IPS DF 4.7 (cell line): ENCODE measurements at regions not wholly inside any gene's neighbourhood (a gene's known extent, or its start where the extent isn't known, plus 50 kb on each side); places are given as distances from the start of the nearest gene placed in this dataset.
"Not testable (repeated sequence)": the region's sequence is repeated elsewhere in the genome, so short reads cannot be mapped to it uniquely, and the experiment has no call there.

Source experiments
- DNase-seq: peaks from one replicate; pipeline ENCODE4 v3.0.0-alpha.2; 2013; ENCODE audit warnings: low spot score; ENCODE audit errors: extremely low read depth

DNA sequence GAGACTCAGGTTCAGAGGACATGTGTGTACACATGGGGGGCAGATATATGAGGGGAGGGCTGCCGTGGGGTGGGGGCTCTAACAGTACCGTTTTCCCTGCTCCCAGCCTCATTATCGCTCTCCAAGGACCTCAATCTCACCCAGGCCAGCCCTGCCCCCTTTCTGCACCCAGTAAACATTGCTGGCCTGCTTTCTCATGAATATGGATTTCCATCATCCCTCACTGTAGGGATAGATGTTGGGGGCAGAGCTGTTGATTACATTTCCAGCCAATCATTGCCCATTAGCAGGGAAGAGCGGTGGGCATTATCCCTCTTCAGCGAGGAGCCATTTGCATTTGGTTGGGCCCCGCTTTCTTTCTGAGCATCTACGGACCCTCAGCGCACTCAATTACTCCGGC, 273.8 kb downstream of the RPS6KC1 start:
- DNase-seq: no peak

GRCh38 chr1:213325482-213325881, 274.4 kb downstream of the RPS6KC1 start:
- DNase-seq: no peak

DNA sequence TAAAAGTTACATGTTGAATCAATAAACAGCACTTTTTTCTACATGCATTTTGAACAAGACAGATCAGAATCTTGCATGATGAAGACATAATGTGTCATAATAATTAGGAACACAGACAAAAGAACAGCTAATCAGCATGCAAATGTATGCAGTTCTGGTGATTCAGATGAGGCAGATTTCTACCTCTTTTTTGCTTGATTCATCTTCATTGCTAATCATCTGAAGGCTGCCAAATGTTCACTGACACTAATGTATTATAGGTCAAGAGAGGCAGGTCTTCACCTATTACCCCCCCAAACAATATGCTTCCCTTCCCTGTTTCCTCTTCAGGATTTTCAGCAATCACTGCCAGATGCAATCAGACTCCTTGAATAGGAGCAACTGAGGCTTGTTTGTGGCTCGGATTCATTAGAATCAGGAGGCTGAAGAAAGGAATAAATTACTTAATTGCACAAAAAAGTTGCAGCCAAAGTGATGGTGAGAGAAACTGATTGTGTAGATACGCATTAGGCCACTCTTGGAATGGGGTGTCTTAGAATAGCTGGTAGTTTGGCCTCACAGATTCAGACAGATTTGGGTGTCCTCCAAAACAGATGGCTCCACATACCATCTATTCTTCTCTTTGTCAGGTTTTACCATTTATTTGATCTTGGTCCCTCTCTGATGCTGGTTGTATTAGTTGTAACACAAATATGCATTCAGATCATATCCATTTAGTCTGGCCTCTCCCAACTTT, 275.4 kb downstream of the RPS6KC1 start:
- no peak for DNase-seq

- no peak for DNase-seq
Observed at GRCh38 chr1:213327017-213327667, 276.1 kb downstream of the RPS6KC1 start.

GRCh38 chr1:213329406-213330008, 278.5 kb downstream of the RPS6KC1 start:
- no peak for DNase-seq

GRCh38 chr1:213330281-213330680, 279.2 kb downstream of the RPS6KC1 start:
- DNase-seq: no peak

DNA sequence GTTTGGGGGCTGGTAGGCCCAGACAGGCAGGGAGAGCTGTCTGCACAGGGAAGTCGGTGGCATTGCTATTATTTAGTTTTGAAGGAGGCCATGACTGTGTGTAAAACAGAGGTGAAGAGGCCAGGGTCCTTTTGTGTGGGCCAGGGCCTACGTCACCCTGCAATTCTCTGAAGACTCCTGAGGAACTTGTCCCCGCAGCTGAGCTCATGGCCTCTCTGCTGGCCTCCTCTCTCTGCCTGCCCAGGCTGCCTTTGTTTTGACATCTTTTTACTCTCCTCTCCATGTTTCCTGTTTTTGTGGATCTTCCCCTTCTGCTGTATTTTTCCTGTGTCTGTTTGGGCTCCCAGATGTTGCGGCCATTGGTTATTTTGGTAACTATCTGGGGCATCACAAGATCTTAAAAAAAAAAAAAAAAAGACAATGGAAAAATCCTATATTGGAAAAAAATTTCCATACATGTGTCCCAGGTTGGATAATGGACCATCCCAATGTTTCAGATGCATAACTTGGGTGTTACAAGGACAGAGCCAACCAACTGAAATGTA, 280.7 kb downstream of the RPS6KC1 start:
- DNase-seq: no peak

- DNase-seq: no peak
Observed at GRCh38 chr1:213332491-213332890, 281.4 kb downstream of the RPS6KC1 start.

DNA sequence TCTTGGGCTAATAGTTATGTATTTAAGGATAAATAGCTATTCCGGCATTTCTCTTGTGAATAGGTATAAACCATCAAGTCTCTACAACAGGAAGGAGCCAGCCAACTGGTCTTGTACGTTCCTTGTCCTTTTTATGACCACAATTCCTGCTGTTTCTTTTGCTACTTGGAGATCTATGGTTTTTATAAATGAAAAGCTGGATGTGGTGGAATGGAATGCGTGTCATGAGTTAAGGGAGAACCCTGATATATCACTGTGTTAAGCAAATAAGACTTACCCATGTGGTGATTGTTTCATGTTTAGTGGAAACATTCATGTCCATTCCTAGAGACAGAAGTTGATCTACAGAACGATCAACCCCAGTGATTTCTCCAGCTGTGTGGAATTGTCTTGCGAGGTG, 282.1 kb downstream of the RPS6KC1 start:
- DNase-seq: no peak

DNA sequence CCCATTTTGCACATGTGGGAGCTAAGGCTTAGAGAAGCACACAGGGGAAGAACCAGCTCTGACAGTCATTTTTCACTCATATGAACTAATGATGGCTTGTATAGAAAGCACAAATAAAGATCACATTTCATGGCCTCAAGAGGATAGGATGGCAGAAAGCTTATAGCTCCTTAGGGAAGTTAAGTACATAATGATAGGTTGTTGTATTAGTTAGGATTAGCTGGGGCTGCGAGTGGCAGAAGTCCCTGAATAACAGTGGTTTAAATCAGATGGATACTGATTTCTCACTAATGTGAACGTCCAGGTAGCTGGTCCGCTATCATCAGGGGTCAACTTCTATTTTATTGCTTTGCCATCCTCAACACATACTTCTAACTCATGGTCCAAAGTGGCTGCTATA, 284.0 kb downstream of the RPS6KC1 start:
- no peak for DNase-seq

DNA sequence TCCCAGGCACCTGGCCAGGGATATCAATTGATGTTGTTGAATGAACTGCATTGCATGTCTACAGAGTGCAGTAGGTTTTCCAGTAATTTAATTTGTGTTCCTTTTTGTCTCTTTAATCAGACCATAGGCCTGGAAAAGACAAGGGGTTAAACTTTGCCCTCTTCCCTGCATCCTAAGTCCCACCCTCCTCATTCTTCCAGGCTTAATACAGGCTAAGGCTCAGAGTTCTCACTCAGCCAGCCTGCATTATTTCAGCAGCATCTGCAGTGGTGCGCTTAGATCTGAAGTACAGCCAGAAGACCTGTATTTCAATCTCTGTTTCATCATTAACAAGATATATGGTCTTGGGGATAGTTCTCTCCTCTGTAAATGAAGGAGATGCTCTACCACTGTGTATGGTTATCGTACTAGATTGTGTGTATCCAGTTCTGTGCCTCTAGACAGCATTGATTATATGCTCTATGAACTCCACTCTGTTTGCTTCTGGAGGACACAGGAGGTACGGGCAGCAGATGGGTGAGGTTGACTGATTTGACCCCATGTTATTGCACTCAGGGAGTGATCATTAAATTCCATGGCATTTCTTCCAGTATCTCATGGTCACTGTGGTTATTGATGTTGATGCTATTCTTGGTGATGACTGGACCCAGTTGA, 286.1 kb downstream of the RPS6KC1 start:
- no peak for DNase-seq

- DNase-seq: no peak
Observed at GRCh38 chr1:213340593-213340992, 289.6 kb downstream of the RPS6KC1 start.

DNA sequence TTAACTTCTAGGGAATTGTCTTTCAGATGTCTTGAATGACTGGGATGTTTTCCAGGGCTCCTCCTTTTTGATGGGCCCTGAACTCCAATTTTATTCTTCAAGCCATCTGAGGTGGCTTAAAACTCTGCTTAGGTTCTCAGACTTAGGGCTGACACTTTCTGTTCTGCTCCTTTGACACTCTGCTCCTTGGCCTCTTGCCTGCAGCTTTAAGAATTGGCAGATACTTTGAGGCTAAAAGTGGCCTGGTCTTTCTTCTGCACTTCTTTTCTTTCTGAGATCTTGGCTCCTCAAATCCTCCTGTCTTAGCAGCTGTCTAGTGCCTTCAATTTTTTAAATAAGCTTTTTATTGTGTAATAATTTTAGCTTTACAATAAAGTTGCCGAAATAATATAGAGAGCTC, 294.6 kb downstream of the RPS6KC1 start:
- DNase-seq: no peak

DNA sequence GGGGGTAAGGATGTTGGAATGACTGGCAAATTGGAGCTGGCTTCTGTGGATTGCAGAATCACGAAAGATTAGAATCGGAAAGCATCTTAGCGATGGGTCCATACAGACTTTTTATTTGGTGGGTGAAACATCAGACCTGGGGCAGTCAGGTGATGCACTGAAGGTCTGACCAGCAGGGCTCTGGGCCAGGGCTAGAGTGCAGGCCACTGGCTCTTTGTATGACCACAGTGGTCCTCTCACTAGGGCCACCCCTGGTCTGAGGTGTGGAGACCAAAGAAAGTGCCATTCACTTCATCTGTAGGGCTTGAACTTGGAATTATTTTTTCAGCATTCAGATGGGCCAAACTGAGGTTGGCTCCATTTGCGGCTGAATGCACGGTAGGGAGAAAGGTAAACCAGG, 306.4 kb downstream of the RPS6KC1 start:
- no peak for DNase-seq

- DNase-seq: not testable (repeated sequence)
Observed at GRCh38 chr1:213358368-213358767, 307.3 kb downstream of the RPS6KC1 start.

DNA sequence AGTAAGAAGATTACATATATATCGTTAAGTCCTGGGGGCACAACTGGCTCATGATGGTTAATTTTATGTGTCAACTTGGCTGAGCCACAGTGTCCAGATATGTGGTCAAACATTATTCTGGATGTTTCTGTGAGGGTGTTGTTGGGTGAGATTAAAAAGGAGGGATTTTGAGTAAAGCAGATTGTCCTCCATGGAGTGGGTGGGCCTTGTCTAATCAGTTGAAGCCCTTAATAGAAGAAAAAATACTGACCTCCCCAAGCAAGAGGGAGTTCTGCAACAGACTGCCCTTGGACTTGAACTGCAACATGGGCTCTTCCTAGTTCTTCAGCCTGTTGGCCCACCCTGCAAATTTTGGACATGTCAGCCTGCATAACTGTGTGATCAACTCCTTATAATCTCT, 311.6 kb downstream of the RPS6KC1 start:
- no peak for DNase-seq

DNA sequence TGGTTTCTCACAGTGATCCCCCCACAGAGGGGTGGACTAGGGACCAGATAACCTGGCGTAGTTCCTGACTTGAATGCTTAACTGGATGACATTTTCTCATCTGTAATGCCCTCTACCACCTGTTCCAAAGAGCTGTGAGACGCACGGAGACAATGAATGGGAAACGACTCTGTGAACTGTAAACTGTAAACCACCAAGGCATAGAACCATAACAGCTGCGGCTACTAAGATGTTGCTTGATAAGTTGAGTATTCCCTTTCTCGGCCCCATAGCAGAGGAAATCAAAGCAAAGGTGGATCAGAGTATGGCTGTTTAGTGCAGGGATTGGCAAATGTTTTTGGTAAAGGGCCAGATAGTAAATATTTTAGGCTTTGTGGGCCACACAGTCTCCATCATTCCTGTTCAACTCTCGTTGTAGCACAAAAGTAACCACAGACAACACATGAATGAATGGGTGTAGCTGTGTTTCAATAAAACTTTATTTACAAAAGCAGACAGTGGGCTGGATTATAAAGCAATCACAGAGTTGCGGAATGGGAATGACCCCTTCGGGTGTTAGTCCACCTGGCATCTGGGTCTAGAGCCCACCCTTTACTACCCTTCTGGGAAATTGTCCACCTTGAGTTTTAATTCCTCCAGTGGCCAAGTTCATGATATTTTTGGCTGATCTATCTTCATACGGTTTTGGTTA, 315.2 kb downstream of the RPS6KC1 start:
- DNase-seq: no peak

DNA sequence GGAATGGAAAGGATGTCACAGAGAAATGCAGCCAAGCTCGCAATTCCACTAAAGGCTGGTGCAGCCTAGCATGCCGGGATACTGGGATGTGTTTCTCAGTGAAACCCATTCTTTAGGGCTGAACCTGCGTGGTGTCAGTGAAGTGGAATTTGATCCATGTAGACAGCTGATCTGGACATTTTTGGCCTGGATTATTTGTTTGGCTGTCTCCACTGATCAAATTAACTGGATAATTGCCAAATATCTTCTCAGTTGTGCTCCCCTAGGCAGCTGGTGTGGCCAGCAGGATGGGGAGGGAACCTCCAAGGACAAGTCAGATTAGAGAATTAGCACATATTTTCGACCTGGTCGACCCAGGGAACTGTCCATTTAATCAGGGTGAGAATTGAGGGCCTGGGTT, 318.4 kb downstream of the RPS6KC1 start:
- no peak for DNase-seq

DNA sequence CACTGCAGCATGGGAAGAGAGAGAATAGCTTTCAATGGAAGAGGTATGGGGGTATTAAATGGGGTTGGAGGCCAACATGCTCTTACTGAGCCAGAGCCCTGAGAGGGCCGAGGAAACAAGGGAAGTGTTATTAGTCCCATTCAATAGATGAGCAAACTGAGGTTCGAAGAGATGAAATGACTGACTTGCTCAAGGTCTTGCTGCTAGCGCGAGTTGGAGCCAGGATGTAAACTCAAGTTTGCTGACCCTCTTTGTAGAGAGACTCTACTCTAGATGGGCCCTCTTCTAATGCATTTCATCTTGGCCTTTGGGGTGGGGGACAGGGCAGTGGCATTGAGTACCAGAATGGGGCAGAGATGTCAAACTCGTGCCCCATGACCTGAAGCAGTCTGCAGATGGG, 319.5 kb downstream of the RPS6KC1 start:
- no peak for DNase-seq

DNA sequence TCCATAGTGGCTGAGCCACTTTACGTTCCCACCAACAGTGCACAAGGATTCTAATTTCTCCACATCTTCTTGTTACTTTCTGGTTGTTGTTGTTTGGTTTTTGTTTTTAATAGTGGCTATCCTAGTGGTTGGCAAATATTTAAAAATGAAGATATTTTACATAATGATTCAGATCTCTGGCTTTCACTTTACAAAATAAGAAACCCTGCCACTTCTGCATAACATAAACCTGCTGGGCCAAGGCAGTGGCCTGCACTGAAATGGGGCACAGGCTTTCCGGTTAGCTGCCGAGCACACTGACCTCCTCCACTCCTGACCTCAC, 320.4 kb downstream of the RPS6KC1 start:
- DNase-seq: no peak

- DNase-seq: no peak
Observed at GRCh38 chr1:213371847-213372619, 321.0 kb downstream of the RPS6KC1 start.
